Activated CD4-positive, alpha-beta memory T cell treated with anti-CD3 and anti-CD28 coated beads for 36 hours (primary cell): ENCODE measurements at regions not wholly inside any gene's neighbourhood (a gene's known extent, or its start where the extent isn't known, plus 50 kb on each side); places are given as distances from the start of the nearest gene placed in this dataset.

Experiments
- CTCF ChIA-PET: fragments of 350-600 bp; sonication (Branson Sonifier 250); formaldehyde crosslinking; loops from one replicate; lab custom pipeline; 2021; ENCODE audit warnings: antibody characterized with exemption, inconsistent platforms; lab: Charles Lee
- POLR2A ChIA-PET: fragments of 350-600 bp; sonication (Branson Sonifier 250); formaldehyde crosslinking; loops from one replicate; lab custom pipeline; 2021; ENCODE audit warnings: antibody characterized with exemption; lab: Charles Lee
- DNase-seq: peaks from one replicate; pipeline ENCODE4 v3.0.0-alpha.2; 2020
- H3K27ac Mint-ChIP-seq: one replicate; pipeline ENCODE4 v1.8.0; 2021; ENCODE audit warnings: mixed read lengths
- H3K27me3 Mint-ChIP-seq: one replicate; pipeline ENCODE4 v1.8.0; 2021; ENCODE audit warnings: mixed read lengths
- H3K36me3 Mint-ChIP-seq: one replicate; pipeline ENCODE4 v1.8.0; 2021; ENCODE audit warnings: mixed read lengths
- H3K4me1 Mint-ChIP-seq: one replicate; pipeline ENCODE4 v1.8.0; 2021; ENCODE audit warnings: low read depth, mixed read lengths
- H3K4me3 Mint-ChIP-seq: one replicate; pipeline ENCODE4 v1.8.0; 2021; ENCODE audit warnings: mild to moderate bottlenecking, mixed read lengths
- H3K9me3 Mint-ChIP-seq: one replicate; pipeline ENCODE4 v1.8.0; 2021; ENCODE audit warnings: mixed read lengths
- intact Hi-C: fragments of 100-400 bp; cut with micrococcal nuclease; formaldehyde crosslinking; loops from one replicate; pipeline ENCODE4 v1.15.1; 2023

GRCh38 chr2:105582952-105583660 is 161.6 kb upstream of the NCK2 start:
- Mint-ChIP-seq H3K36me3 (peaks cover 6% of the 10 kb centered on the region), H3K9me3 (peaks cover 9% of the 10 kb centered on the region), H3K27me3 (no peaks in the 10 kb centered on the region), H3K27ac (no peak overlapping the region), H3K4me1 (peaks cover 24% of the 10 kb centered on the region), H3K4me3 (no peak overlapping the region)
- DNase-seq = no peak
- POLR2A ChIA-PET = no interaction called here
- intact Hi-C loops = loop anchor here (5.0 kb wide), 1 partner anchor 94 kb away; no protein-coding TSS in a partner anchor
- CTCF ChIA-PET = no interaction called here

GRCh38 chr2:105581555-105581944 is 163.2 kb upstream of the NCK2 start:
- no peak overlapping the region for H3K27ac Mint-ChIP-seq
- CTCF ChIA-PET = interaction anchor here (1.0 kb wide), 1 partner anchor 502 kb away, joined by 3 read pairs; no protein-coding TSS in a partner anchor
- no peaks in the 10 kb centered on the region for H3K9me3 Mint-ChIP-seq
- POLR2A ChIA-PET = no interaction called here
- no peak for DNase-seq
- intact Hi-C loops = loop anchor here (1.0 to 5.0 kb wide), 2 partner anchors 96 to 165 kb away; no protein-coding TSS in a partner anchor
- peaks cover 29% of the 10 kb centered on the region for H3K4me1 Mint-ChIP-seq
- no peaks in the 10 kb centered on the region for H3K27me3 Mint-ChIP-seq
- no peak overlapping the region for H3K4me3 Mint-ChIP-seq
- no peaks in the 10 kb centered on the region for H3K36me3 Mint-ChIP-seq

GRCh38 chr2:105580870-105581554 is 163.7 kb upstream of the NCK2 start:
- Mint-ChIP-seq H3K4me3 (no peak overlapping the region), H3K9me3 (no peaks in the 10 kb centered on the region), H3K36me3 (no peaks in the 10 kb centered on the region), H3K4me1 (peaks cover 33% of the 10 kb centered on the region), H3K27me3 (no peaks in the 10 kb centered on the region), H3K27ac (no peak overlapping the region)
- CTCF ChIA-PET = interaction anchor here (1.0 kb wide), 1 partner anchor 503 kb away, joined by 3 read pairs; no protein-coding TSS in a partner anchor
- no peak for DNase-seq
- POLR2A ChIA-PET = no interaction called here
- intact Hi-C loops = loop anchor here (1.0 to 5.0 kb wide), 2 partner anchors 96 to 165 kb away; no protein-coding TSS in a partner anchor

GRCh38 chr2:105580216-105580615 is 164.5 kb upstream of the NCK2 start:
- Mint-ChIP-seq H3K27me3 (no peaks in the 10 kb centered on the region), H3K36me3 (no peaks in the 10 kb centered on the region), H3K4me3 (no peak overlapping the region), H3K9me3 (no peaks in the 10 kb centered on the region), H3K27ac (no peak overlapping the region), H3K4me1 (peaks cover 37% of the 10 kb centered on the region)
- ChIA-PET CTCF (no interaction called here), POLR2A (no interaction called here)
- intact Hi-C loops = loop anchor here (5.0 kb wide), 1 partner anchor 97 kb away; no protein-coding TSS in a partner anchor
- no peak for DNase-seq

GRCh38 chr2:105578166-105578565 is 166.5 kb upstream of the NCK2 start:
- no peaks in the 10 kb centered on the region for H3K36me3 Mint-ChIP-seq
- no peak overlapping the region for H3K27ac Mint-ChIP-seq
- CTCF ChIA-PET = interaction anchor here (1.5 kb wide), 1 partner anchor 201 kb away, joined by 4 read pairs; no protein-coding TSS in a partner anchor
- no peak overlapping the region for H3K4me3 Mint-ChIP-seq
- no peak for DNase-seq
- intact Hi-C loops = no loop called here
- H3K4me1 Mint-ChIP-seq = peaks cover 24% of the 10 kb centered on the region
- H3K9me3 Mint-ChIP-seq = no peaks in the 10 kb centered on the region
- H3K27me3 Mint-ChIP-seq = no peaks in the 10 kb centered on the region
- POLR2A ChIA-PET = interaction anchor here (0.6 kb wide), 2 partner anchors 470 to 1567 kb away, joined by 3 to 5 read pairs; no protein-coding TSS in a partner anchor

GRCh38 chr2:105577762-105578161 is 166.9 kb upstream of the NCK2 start:
- no peak overlapping the region for H3K27ac Mint-ChIP-seq

GRCh38 chr2:105576440-105577241 is 168.1 kb upstream of the NCK2 start:
- ChIA-PET CTCF (interaction anchor here (0.6 to 2.2 kb wide), 50 partner anchors 9 to 530 kb away, joined by 3 to 13 read pairs (median 4); no protein-coding TSS in a partner anchor), POLR2A (interaction anchor here (0.7 to 1.2 kb wide), 3 partner anchors 169 to 298 kb away, joined by 3 read pairs; no protein-coding TSS in a partner anchor)
- Mint-ChIP-seq H3K4me3 (no peak overlapping the region), H3K4me1 (peaks cover 18% of the 10 kb centered on the region), H3K27ac (peak overlapping the region; percentile 75), H3K9me3 (no peaks in the 10 kb centered on the region), H3K27me3 (no peaks in the 10 kb centered on the region), H3K36me3 (no peaks in the 10 kb centered on the region)
- peak; percentile 20 for DNase-seq
- intact Hi-C loops = loop anchor here (1.0 to 2.0 kb wide), 7 partner anchors 162 to 966 kb away; no protein-coding TSS in a partner anchor

More at GRCh38 chr2:105577762-105578161, 166.9 kb upstream of the NCK2 start:
- H3K4me1 Mint-ChIP-seq = peaks cover 21% of the 10 kb centered on the region
- H3K4me3 Mint-ChIP-seq = no peak overlapping the region
- DNase-seq = no peak
- POLR2A ChIA-PET = no interaction called here
- H3K9me3 Mint-ChIP-seq = no peaks in the 10 kb centered on the region
- intact Hi-C loops = loop anchor here (2.0 kb wide), 2 partner anchors 169 to 965 kb away; no protein-coding TSS in a partner anchor
- CTCF ChIA-PET = interaction anchor here (0.7 to 1.6 kb wide), 4 partner anchors 200 to 296 kb away, joined by 3 to 8 read pairs (median 4); no protein-coding TSS in a partner anchor
- no peaks in the 10 kb centered on the region for H3K27me3 Mint-ChIP-seq
- no peaks in the 10 kb centered on the region for H3K36me3 Mint-ChIP-seq

GRCh38 chr2:105576050-105576439 is 168.7 kb upstream of the NCK2 start:
- peak overlapping the region; percentile 75 for H3K27ac Mint-ChIP-seq

GRCh38 chr2:105575499-105576025 is 169.2 kb upstream of the NCK2 start:
- ChIA-PET POLR2A (no interaction called here), CTCF (interaction anchor here (1.2 to 2.2 kb wide), 4 partner anchors 29 to 272 kb away, joined by 3 to 7 read pairs (median 3); no protein-coding TSS in a partner anchor)
- intact Hi-C loops = loop anchor here (1.0 to 2.0 kb wide), 7 partner anchors 163 to 967 kb away; no protein-coding TSS in a partner anchor
- no peak for DNase-seq
- H3K27me3 Mint-ChIP-seq = no peaks in the 10 kb centered on the region
- H3K27ac Mint-ChIP-seq = no peak overlapping the region
- no peaks in the 10 kb centered on the region for H3K9me3 Mint-ChIP-seq
- H3K4me1 Mint-ChIP-seq = peaks cover 13% of the 10 kb centered on the region
- no peak overlapping the region for H3K4me3 Mint-ChIP-seq
- no peaks in the 10 kb centered on the region for H3K36me3 Mint-ChIP-seq

More at GRCh38 chr2:105576050-105576439, 168.7 kb upstream of the NCK2 start:
- intact Hi-C loops = loop anchor here (1.0 to 2.0 kb wide), 7 partner anchors 162 to 967 kb away; no protein-coding TSS in a partner anchor
- POLR2A ChIA-PET = interaction anchor here (1.2 kb wide), 1 partner anchor 170 kb away, joined by 3 read pairs; no protein-coding TSS in a partner anchor
- no peak for DNase-seq
- Mint-ChIP-seq H3K4me3 (no peak overlapping the region), H3K9me3 (no peaks in the 10 kb centered on the region), H3K27me3 (no peaks in the 10 kb centered on the region), H3K36me3 (no peaks in the 10 kb centered on the region), H3K4me1 (peaks cover 16% of the 10 kb centered on the region)
- CTCF ChIA-PET = interaction anchor here (0.7 to 2.2 kb wide), 35 partner anchors 9 to 530 kb away, joined by 3 to 13 read pairs (median 4); no protein-coding TSS in a partner anchor

GRCh38 chr2:105574796-105575344 is 169.8 kb upstream of the NCK2 start:
- ChIA-PET CTCF (interaction anchor here (1.0 to 2.2 kb wide), 4 partner anchors 28 to 512 kb away, joined by 3 to 7 read pairs (median 3); no protein-coding TSS in a partner anchor), POLR2A (no interaction called here)
- no peak overlapping the region for H3K27ac Mint-ChIP-seq
- peaks cover 13% of the 10 kb centered on the region for H3K4me1 Mint-ChIP-seq
- H3K27me3 Mint-ChIP-seq = peaks cover 2% of the 10 kb centered on the region
- no peak for DNase-seq
- H3K36me3 Mint-ChIP-seq = no peaks in the 10 kb centered on the region
- no peak overlapping the region for H3K4me3 Mint-ChIP-seq
- H3K9me3 Mint-ChIP-seq = no peaks in the 10 kb centered on the region
- intact Hi-C loops = no loop called here
